T-helper 1 cell (primary cell): ENCODE measurements at regions not wholly inside any gene's neighbourhood (a gene's known extent, or its start where the extent isn't known, plus 50 kb on each side); places are given as distances from the start of the nearest gene placed in this dataset.

Experiments used
- DNase-seq, 5 donors: peaks; one replicate each; pipeline ENCODE4 v3.0.0-alpha.2; 2012 to 2020

DNA sequence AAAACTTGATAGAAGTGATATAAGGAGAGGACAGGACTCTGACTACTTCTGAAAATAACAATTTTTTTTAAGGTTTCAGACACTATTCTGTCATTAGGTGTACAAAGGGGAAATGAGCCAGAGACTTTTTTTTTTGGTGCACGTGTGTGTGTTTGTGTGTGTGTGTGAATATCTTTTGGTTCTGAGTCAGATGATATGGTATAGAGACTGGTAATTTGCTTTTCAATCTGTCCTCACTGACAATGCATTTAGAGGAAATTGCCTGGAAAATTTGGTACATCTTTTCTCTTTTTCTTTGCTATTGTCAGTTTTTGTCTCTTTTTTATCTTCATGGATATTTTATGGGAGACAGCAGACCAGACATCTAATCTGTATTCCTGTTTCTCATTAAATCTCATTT is 59.3 kb downstream of the DDIT4L start:
- no peak for DNase-seq

DNA sequence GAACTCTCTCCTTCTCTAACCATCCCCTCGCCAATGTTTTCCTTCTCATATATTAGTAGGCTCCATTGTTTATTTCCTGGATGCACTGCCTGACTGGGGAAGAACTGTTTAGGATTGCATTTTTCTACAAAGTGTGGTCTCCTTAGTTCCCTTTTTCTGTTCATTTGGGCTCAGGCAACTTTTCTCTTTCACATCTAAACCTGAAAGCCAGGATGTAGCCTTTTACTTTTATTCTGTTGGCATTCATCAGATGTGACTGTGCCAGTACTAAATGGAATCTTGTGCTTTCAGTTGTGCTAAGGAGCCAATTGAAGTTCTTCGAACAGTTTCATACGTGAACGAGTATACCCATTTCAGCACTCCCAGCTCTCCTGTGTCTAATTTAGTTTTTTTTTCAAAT is 59.8 kb downstream of the DDIT4L start:
- no peak for DNase-seq

DNA sequence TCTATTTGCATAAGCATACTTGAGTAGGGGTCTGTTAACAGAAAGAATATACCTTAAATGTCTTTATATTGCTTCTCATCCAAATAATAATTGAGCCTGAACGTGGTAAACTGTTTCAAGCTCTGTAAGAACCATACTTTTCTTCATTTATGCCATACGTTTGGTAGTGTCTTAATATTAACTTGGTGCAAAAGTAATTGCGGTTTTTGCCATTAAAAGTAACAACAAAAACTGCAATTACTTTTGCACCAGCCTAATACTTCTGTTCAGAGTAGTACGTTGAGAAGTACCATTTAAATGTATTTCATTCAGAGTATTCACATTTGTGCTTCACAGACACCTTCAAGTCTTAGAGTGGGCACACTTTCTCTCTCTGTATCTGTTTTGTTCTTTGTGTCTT is 60.5 kb downstream of the DDIT4L start:
- DNase-seq = no peak

DNA sequence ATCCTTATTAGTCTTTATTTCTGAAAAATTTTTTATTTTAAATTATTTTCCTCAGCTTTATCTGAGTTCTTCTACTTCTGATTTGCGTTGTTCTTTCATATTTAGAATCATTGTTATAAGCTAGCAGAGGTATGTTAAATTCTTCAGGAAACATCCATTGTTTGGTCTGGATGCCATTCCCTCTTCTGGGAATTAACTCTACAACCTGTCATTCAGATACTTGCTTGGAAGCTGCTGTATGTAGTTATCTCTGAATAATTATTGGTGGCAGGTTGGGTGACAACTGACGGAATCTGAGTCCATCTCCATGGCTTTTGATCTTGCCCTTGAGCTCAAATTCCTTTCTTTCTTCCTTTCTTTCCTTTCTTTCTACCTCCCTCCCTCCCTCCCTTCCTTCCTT is 61.9 kb downstream of the DDIT4L start:
- DNase-seq = no peak

DNA sequence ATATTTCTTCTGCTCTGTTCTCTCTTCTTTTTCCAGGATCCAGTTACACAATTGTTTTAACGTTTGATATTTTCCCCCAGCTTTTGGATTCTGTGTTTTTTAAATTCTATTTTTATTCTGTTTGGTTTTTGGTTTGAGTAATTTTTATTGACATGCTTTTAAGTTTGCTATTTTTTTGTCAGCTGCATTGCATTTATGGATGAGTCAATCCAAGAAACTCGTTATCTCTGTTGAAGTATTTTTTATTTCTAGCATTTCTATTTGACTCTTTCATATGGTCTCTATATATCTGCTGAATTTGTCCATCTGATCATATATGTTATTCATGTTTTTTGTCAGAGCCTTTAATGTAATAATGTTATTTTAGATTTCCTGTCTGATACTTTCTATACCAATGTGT is 65.6 kb downstream of the DDIT4L start:
- DNase-seq = no peak

DNA sequence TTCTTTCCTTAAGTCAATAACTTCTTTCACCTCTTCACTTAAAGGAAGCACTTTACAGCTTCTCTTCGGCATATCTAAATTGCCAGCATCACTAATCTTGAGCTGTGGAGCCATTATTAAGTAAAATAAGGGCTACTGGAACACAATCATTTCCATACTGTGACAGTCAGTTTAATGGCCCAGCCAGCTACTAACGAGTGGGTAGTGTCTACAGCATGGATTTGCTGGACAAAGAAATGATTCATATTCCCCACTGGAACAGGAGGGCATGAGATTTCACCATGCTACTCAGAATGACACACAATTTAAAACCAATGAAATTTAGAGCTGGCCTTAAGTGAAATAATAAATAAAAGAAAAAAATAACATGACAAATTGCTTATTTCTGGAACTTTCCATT is 72.1 kb downstream of the DDIT4L start:
- DNase-seq = no peak

DNA sequence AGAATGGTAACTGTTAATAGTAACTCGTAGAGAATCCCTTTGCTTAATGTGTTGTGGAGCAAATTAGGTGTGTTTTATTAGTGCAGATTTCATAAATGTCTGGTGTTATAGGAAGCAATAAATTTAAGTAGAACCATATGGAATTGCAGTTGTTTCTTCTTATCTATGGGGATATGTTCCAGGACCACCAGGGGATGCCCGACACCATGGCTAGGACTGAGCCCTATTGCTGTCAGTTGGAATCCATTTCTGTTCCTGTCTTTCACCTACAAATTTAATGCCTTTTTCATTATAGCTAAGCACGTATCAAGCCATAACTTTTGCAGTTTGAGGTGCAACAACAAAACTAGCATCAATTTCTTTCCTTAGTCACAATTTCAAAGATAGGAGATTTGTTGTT is 72.5 kb downstream of the DDIT4L start:
- DNase-seq = no peak

DNA sequence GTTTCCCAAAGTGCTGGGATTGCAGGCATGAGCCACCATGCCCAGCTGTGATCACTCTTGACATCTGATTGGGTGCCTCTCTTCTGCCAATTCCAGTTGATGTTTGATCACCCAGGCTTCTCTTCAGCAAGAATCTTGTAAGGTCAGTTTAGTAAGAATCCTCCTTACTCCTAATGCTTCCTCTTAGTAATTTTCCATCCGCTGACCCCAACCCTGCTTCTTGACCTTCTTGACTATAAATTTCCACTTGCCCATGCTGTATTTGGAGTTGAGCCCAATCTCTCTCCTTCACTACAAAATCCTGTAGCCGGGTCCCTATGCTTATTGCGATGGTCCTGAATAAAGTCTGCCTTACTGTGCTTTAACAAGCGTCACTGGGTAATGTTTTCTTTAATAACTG is 75.4 kb downstream of the DDIT4L start:
- DNase-seq = no peak

DNA sequence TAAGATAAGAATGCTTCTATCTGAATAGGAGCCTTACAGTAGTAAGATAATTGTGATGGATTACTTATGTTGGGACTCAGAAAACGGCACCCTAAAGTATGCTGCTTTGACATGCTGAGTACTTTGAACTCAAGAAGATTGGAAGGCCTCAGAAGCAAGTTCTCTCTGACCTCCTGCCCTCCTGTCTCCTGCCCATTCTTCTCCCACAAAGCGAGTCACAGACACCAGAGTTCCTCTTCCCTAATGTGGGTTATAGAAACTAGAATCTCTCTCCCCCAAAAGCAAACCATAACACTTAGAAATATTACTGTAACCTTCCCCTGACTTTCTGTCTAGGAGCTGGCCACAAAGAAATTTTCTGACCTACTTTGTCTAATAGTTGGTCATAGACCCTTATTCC is 76.5 kb downstream of the DDIT4L start:
- DNase-seq = no peak

DNA sequence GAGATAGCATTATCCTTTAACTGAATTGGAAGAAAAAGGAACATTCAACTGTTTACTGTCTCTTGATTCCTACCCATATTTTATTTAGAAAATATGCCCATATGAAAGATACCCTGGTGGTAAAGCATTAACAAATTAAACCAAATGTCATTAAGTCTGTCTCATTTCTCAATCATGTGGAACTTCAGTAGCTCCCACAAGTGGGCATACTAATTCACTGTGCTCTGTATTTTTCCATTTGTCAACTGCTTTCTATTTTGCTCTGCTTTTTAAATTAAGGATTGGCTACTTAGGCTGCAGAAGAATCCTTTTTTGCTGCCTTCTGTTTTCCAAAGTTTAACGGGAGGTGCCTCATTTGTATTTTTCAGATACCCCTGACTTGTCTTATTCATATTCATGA is 77.2 kb downstream of the DDIT4L start:
- no peak for DNase-seq

DNA sequence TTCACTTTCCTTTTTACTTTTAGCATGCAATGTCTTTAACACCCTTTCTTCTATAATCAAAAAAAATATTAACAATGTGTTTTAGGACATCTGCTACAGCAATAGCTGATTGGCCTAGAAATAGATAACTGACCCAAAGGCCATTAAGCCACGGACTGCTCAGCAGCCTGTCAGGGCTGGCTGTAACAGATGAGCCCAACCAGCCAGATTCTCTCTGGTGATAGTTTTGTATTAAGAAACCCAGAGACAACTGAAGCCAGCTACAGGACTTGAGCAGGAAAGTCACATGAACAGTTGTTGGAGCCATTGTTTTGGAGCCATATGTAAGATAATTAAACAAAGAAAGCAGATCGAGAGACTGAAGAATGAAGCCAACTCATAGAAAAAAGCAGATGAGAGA is 80.3 kb downstream of the DDIT4L start:
- no peak for DNase-seq

DNA sequence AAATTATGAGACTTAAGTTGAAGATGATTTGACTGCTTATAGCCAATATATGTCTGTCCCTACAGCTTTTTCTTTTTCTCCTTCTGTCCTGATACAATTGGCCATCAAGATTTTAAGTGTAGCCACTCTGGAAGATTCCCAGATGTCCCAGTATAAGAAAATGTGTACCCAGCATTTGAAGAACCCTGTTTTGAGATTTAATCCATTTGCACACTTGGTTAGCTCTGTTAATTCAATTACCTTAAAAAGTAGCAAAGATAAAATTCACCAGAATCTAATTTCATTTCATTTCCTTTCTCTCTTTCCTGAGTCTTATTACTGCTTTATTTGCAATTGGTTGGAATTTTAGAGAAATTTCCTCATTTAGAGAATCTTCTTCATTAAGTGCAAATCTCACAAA is 81.4 kb downstream of the DDIT4L start:
- DNase-seq = no peak

DNA sequence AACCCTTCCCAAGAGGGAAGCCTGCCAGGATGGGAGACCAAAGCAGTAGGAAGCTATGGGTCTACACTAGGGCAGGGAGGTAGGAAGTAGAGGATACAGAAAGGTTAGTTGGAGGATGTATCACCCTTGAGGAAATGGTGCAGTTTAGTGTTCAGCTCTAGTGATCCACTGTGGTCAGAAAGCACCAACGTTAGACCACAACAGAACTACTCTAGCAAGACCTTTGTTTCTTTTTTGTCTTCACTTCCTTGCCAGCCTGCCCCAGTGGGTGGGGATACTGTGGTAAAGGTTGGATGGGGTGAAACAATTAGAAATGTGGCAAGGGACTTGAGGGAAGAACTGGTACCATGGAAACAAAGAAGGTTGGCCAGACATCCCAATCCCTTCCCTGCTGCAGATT is 83.3 kb downstream of the DDIT4L start:
- peak in 1 of 5 donors; percentile 88 for DNase-seq

DNA sequence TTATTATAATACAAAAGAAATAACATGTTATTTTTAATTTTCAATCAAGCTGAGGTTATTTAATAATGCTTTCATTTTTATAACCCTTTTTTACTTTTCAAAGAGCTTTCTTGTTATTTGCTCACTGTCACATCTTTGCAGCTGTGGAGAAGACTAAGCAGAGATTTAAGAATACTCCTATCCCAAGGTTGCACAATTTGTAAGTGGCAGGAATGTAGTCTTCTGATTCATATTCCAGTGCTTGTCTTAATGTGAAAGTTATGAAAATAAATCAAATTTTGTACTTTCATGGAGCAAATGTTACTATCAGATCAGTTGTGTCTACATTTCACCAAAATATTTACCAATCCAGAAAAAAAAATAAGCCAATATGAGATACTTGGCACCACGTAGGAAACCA is 86.6 kb downstream of the DDIT4L start:
- DNase-seq = no peak

DNA sequence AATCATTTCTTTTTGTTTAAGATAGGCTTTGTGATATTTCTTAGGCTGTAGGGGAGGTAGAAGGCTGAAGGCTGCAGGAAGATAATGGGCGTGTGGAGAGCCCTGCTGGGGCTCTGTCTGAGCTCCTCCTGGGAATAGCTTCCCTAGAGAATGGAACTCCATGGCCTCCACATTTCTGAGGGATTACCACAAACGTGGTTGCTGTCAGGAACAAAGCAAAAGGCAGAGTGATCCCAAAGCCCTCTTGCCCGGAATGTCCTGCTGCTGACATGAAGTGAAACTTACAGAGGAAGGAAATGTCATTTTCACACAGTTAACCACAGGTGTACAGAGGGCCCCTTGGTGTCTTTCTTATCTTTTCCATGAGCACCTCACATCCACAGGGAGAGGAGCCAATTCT is 89.3 kb downstream of the DDIT4L start:
- DNase-seq = peak in 1 of 5 donors; percentile 44

DNA sequence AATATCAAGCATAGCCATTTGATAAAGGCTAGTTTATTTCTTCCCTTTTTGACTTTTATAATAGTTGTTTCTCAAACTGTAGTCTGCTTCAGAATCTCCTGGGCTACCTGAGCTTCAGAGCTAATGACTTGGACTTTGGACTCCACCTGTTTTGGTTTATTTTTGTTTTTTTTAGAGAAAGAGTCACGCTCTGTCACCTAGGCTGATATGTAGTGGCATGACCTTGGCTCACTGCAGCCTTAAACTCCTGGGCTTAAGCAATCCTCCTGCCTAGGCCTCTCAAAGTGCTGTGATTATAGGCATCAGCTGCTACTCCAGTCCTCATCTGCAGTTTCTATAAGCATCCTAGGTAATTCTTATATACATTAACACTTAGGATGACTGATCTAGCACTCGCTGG is 90.5 kb downstream of the DDIT4L start:
- DNase-seq = no peak

DNA sequence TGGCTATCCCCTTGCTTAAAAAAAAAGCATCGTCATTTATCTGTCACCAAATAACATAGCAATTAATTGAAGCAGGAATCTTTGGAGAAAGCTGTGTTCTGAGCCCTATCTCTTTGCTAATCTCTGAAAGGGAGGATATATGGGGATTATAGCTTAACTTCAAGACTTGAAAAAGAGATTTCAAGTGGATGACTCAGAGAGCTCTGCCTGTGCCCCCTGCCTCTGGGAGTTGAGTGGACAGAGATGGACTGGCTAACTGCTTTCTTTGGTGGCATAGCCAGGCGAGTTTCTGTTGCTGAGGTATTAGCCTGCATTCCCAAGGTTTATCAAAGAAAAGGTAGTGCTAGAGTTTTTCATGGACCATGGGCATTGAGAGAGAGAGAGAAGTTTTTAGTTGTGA is 91.6 kb downstream of the DDIT4L start:
- no peak for DNase-seq

DNA sequence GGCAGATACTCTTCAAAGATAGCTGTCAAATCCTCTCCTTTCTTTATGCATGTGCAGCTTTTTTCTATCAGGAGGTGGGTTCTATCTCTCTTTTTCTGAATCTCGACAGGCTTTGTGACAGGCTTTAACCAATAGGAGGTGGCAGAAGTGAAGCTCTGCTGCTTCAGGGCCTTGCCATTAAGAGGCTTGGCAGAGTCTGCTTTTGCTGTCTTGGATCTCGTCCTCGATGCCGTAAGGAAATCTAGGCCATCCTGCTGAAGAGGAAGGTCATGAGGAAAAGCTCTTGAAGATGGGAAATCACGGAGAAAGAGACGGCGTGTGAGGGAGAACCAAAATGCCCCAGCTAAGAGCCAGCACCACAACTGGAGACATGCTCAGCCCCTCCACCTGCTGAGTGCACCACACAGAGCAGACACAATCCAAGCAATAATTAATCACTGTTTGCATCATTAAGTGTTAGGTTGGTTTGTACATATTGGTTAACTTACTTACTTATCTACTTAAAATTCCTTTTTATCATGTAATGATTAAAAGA is 92.2 kb downstream of the DDIT4L start:
- no peak for DNase-seq

DNA sequence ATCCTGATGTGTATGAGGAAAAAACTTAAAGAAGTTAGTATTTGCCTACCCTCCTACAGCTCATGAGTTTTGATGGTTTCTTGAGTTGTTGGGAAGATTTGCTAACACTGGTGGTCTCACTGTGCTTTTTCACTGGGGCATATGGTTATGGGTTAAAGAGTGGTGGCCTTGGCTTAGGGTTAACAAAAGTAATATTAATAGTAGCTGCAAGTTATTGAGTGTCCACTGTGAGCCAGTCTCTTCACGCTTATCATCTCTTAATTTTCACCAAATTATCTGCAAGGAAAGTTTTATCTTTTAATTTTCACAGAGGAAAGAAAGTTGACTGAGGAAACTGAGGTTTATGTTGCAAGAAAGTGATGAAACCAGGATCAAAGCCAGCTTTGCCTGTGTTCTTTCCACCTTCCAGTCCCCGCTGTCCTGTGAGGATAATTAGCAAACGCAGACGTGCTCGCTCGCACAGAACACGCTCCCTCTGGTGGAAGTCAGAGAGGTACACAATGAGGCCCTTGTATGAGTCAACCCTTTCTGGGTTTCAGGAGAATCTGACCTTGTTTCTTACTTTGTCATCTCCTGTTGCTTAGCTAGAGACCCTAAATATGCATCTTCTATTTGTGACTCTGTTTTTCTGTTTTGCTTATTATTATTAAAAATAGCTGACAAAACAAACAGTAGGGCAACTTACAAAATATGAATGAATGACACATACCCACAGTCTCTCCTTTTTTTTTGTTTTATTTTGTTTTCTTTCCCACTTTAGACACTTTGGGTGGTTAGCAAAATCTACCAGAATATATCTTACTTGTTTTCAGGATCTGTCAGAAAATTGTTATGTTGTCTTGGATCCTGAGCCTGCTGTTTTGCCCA is 94.3 kb downstream of the DDIT4L start:
- DNase-seq = peak in 4 of 5 donors; percentile 15 to 81 (median 26)

DNA sequence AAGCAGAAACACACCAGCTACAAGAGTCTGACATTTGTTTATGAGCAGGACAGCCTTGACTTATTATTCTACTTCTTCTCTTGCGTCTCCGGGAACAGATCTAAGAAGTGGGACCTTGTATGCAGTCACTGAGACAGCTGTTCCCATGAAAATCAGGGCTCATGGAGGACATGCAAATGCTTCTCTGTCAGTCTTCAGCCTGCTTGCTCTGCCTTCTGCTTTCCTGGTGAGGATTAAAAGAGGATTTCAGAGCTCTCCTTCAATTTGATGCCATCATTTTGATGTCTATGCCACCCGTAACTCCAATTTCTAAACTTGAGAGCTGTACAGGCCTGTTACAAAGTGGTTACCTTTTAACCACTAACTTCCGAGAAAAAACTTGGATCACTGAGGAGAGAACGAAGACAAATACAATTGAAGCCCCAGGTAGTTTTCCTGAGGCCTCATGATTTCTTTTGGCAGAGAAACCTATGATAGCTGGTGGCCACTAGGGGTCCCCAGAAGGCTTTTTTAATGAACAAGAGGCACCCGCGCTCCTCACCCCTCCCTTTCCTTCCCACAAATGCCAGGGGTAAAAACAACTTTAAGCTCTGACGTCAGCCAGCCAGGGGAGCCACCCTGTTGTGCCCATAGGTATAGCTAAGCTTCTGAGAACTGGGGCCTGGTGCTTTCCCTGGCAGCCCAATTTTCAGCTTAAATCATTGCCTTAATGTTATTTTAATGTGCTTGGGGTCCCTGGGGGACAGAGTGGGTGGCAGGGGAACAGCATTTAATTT is 97.0 kb downstream of the DDIT4L start:
- DNase-seq = peak; percentile 60 to 95 (median 82)

DNA sequence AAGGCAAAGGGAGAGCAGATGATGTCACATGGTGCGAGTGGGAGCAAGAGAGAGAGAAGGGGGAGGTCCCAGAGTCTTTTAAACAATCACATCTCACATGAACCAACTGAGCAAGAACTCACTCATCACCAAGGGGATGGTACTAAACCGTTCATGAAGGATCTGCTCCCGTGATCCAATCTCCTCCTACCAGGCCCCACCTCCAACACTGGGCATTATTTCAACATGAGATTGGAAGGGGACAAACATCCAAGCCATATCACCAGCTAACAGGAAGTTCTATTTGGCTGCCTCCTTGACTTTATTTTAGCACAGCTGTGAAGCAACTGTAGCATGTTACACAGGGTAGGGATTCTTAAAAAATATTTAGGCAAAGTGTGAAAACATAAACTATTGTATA is 102.5 kb downstream of the DDIT4L start:
- DNase-seq = no peak

DNA sequence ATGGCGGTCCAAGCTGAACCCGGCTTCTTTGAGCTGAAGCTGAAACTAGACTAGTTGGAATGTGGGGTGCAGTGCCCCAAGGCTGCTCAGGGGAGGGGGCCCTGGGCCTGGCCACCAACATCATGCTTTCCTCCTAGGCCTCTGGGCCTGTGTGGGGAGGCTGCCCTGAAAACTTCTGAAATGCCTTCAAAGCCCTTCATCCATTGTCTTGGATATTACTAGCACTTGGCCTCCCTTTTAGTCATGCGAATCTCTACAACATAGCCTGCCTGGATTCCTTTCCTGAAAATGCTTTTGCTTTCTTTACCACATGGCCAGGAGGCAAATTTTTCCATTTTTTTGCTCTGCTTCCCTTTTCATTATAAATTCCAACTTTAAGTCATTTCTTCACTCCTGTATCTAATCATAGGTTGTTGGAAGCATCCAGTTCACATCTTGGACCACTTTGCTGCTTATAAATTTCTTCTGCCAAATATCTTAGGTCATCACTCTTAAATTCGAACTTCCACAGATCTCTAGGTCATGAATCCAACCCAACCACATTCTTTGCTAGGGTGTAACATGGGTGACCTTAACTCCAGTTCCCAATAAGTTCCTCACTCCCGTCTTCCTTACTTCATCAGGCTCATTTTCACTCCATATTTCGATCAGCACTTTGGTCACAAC is 103.4 kb downstream of the DDIT4L start:
- no peak for DNase-seq

DNA sequence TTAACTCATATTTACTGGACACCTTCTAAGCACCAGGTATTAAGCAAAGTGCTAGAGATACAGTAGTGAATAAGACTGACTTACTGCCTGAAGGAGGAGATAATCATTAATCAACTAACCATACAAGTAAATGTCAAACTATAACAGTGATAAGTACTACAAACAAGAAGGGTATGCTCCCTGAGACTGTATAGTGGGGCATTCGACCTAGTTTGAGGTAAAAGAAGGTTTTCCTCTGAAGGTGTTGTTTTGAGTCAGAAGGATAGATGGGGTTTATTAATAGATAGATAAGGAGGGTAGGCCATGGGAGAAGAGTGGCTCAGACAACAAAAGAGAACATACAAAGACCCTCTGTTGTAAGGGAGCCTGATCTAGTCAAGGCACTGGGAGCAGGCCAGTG is 105.4 kb downstream of the DDIT4L start:
- no peak for DNase-seq
